Panc1 (cell line): ENCODE measurements at regions not wholly inside any gene's neighbourhood (a gene's known extent, or its start where the extent isn't known, plus 50 kb on each side); places are given as distances from the start of the nearest gene placed in this dataset.

Experiments used
- POLR2AphosphoS5 ChIP-seq: IDR thresholded peaks from 2 replicates; pipeline ENCODE4 v1.6.1; 2012; ENCODE audit warnings: mild to moderate bottlenecking, low read depth, low read length, moderate library complexity
- SIN3A ChIP-seq: IDR thresholded peaks from 2 replicates; pipeline ENCODE4 v1.6.1; 2012; ENCODE audit warnings: low read depth, mild to moderate bottlenecking, low read length, moderate library complexity, borderline replicate concordance; ENCODE audit not compliant: insufficient read depth
- TF ChIP-seq, protein P1 (sequence below): fragments of 450-650 bp; IDR thresholded peaks from 2 replicates; pipeline ENCODE4 v1.5.1; 2017; ENCODE audit warnings: mild to moderate bottlenecking
- TF ChIP-seq, protein P2 (sequence below), 2 experiments: IDR thresholded peaks; 2 replicates each; pipeline ENCODE4 v1.6.1; 2011 to 2012; ENCODE audit warnings: low read depth in 2 of 2, control low read depth in 1 of 2, low read length in 1 of 2, mild to moderate bottlenecking in 1 of 2, moderate library complexity in 1 of 2; ENCODE audit not compliant: insufficient read depth in 1 of 2

DNA sequence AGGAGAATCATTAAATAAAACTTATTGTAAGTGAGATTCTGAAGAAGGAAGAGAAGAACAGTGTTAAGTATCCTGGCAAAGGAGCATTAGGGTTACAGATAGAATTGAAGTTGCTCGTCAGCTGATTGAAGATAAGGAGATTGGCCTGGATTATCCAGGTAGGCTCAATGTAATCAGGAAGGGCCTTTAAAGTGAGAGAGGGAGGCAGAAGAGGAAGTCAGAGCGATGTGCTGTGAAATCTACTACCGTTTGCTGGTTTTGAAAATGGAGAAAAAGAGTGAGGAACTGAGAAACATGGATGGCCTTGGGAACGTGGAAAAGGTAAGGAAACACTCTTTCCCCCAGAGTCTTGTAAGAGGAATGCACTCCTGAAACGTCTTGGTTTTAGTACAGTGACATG is 245.7 kb downstream of the ANTXR2 start:
- TF ChIP-seq, protein P1, sequence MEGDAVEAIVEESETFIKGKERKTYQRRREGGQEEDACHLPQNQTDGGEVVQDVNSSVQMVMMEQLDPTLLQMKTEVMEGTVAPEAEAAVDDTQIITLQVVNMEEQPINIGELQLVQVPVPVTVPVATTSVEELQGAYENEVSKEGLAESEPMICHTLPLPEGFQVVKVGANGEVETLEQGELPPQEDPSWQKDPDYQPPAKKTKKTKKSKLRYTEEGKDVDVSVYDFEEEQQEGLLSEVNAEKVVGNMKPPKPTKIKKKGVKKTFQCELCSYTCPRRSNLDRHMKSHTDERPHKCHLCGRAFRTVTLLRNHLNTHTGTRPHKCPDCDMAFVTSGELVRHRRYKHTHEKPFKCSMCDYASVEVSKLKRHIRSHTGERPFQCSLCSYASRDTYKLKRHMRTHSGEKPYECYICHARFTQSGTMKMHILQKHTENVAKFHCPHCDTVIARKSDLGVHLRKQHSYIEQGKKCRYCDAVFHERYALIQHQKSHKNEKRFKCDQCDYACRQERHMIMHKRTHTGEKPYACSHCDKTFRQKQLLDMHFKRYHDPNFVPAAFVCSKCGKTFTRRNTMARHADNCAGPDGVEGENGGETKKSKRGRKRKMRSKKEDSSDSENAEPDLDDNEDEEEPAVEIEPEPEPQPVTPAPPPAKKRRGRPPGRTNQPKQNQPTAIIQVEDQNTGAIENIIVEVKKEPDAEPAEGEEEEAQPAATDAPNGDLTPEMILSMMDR, result no peak
- TF ChIP-seq POLR2AphosphoS5 (no peak), SIN3A (no peak)
- TF ChIP-seq, protein P2, sequence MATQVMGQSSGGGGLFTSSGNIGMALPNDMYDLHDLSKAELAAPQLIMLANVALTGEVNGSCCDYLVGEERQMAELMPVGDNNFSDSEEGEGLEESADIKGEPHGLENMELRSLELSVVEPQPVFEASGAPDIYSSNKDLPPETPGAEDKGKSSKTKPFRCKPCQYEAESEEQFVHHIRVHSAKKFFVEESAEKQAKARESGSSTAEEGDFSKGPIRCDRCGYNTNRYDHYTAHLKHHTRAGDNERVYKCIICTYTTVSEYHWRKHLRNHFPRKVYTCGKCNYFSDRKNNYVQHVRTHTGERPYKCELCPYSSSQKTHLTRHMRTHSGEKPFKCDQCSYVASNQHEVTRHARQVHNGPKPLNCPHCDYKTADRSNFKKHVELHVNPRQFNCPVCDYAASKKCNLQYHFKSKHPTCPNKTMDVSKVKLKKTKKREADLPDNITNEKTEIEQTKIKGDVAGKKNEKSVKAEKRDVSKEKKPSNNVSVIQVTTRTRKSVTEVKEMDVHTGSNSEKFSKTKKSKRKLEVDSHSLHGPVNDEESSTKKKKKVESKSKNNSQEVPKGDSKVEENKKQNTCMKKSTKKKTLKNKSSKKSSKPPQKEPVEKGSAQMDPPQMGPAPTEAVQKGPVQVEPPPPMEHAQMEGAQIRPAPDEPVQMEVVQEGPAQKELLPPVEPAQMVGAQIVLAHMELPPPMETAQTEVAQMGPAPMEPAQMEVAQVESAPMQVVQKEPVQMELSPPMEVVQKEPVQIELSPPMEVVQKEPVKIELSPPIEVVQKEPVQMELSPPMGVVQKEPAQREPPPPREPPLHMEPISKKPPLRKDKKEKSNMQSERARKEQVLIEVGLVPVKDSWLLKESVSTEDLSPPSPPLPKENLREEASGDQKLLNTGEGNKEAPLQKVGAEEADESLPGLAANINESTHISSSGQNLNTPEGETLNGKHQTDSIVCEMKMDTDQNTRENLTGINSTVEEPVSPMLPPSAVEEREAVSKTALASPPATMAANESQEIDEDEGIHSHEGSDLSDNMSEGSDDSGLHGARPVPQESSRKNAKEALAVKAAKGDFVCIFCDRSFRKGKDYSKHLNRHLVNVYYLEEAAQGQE (IDR thresholded peaks at IDR 0.05; ENCODE audit: insufficient read depth in 1 of 2, low read depth in 2 of 2, low read length in 1 of 2), result no peak
